GM12872 (cell line): ENCODE measurements at regions not wholly inside any gene's neighbourhood (a gene's known extent, or its start where the extent isn't known, plus 50 kb on each side); places are given as distances from the start of the nearest gene placed in this dataset.

Experiments used
- TF ChIP-seq, protein P1 (sequence below): IDR thresholded peaks from 3 replicates; pipeline ENCODE4 v1.5.1; 2011; ENCODE audit warnings: low read depth, mild to moderate bottlenecking, low read length, moderate library complexity; ENCODE audit not compliant: insufficient read depth

DNA sequence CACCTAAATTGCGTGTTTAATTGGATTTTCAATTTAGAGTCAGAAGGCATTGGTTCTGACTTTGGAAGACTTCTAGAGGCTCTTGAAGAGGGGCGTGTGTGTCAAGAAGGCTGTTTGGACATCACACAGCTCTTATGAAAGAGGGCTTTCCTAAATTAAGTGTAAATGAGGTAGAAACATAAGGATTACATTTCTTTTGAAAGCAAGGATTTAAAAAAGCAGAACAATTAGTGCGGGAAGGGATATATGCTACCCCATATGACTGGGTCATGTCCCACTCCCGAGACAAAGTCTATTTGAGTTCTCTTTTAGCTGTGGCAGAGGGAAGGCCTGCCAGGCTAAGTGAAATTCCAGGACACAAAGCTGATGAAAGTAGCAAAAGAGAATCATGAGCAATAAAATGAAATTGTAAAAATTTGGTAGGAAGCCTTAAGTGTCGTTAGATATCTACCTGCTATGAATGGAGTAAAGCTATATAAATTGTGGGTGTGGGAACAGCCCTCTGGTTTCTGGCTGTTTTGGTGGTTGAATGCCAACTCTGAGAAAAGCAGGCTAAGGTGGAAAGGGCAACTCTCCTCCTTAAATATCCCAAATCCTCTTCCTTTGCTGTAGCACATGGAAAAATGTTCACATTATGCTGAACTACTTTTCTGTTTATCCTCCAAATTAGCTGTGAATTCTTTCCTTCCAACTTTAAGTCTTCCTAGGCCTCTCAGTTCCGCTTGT lies 100.6 kb upstream of the TSC22D2 start:
- TF ChIP-seq, protein P1, sequence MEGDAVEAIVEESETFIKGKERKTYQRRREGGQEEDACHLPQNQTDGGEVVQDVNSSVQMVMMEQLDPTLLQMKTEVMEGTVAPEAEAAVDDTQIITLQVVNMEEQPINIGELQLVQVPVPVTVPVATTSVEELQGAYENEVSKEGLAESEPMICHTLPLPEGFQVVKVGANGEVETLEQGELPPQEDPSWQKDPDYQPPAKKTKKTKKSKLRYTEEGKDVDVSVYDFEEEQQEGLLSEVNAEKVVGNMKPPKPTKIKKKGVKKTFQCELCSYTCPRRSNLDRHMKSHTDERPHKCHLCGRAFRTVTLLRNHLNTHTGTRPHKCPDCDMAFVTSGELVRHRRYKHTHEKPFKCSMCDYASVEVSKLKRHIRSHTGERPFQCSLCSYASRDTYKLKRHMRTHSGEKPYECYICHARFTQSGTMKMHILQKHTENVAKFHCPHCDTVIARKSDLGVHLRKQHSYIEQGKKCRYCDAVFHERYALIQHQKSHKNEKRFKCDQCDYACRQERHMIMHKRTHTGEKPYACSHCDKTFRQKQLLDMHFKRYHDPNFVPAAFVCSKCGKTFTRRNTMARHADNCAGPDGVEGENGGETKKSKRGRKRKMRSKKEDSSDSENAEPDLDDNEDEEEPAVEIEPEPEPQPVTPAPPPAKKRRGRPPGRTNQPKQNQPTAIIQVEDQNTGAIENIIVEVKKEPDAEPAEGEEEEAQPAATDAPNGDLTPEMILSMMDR, result no peak

DNA sequence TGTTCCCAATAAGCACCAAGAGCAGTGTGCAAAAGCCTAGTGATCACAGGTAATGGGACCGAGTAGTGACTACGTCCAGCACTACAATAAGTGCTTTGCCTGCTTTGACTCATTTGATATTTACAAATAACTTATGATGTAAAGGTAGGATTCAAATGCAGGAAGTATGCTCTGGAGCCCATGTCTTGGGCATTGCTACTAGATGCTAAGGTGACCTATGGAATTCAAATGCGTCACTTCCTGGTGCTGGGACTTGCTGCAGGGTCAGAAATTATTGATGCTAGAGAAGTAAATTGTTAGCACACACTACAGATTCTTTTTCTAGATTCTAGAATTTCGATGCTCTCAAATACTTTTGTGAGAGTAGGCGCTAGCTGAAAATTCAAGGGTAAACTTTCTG lies 101.2 kb upstream of the TSC22D2 start:
- TF ChIP-seq, protein P1, result no peak

DNA sequence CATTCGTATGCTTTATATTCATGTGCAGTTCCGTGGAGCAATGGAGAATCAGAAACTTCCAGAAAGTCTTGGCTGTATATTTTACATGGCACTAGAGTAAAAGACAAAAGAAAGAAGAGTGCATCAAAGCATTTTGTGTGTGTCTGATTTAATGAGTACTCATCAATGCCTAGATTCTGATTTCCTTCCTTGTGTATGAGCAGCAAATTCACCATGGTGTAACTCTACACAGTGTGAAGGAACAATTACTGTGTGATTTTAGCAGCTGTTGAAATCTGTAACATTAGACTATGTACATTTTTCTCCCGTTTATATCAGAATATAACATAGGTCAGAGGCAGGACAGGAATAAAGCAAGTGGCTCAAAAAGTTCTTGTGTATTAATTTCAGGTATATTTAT lies 102.0 kb upstream of the TSC22D2 start:
- TF ChIP-seq, protein P1, result no peak

DNA sequence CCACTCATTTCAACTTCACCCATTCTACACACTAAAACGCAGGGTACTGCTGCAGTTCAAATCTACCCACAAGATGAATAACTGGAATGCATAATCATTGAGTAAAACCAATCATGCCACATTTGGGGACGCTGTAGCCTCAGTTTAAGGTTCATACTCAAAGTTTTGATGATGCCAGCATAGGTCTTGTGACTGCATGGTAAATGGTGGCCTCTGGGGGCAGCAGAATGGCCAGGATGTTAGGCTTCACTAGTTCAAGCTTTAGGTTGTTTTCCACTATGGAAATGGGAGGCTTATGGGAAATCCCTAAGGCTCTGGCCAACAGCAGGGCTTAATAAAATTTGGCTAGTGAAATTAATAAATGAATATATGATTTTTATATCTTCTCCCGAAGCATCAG lies 104.3 kb upstream of the TSC22D2 start:
- TF ChIP-seq, protein P1, result peak; percentile 49; the same call in 2 of the 3 replicates

DNA sequence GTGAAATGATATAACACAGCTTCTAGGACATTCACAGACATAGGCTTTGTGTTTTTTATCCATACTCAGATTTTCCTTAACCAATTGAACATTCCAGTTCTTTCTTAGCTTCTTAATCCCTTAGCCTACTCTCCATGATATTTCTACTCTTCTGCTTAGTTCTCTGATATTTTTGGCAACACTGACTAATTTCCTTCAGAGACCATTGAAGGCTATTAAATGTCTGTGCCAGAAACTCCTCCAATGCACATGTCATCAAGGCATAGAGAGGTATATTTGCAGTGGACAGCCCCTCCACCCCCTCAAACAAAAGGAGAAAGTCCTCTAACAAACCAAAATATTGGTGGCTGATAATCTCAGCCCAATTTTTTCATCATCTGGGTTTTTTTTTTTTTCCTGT lies 105.9 kb upstream of the TSC22D2 start:
- TF ChIP-seq, protein P1, result no peak

DNA sequence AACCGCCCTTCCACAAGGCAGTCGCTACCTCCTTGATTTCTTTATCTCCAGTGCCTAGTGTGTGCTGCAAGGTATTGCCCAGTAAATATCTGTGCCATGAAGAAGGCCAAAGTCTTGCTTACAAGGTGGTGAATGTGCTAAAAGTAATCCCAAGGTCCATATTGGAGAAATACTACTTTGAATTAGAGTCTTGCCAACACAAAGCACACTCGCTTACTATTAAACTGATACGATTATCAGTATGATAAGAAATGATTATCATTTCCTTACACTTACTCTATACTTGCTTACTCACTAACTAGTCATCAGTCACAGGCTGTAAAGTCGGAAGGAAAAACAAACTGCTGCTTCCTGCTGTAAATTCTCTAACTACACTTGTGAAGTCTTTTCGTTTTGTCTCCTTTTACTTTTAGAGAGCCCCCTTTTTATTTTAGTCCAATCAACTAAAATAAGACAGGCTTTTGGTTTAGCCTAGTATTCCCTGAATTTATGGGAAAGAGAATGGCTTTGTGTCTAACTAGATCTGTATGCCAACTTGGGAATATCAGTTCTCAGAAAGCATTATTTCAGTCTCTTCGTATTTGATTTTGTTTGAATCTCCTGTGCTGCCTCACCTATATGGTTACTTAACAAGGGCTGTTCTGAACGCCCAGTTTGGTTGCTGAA lies 107.1 kb upstream of the TSC22D2 start:
- TF ChIP-seq, protein P1, result no peak

DNA sequence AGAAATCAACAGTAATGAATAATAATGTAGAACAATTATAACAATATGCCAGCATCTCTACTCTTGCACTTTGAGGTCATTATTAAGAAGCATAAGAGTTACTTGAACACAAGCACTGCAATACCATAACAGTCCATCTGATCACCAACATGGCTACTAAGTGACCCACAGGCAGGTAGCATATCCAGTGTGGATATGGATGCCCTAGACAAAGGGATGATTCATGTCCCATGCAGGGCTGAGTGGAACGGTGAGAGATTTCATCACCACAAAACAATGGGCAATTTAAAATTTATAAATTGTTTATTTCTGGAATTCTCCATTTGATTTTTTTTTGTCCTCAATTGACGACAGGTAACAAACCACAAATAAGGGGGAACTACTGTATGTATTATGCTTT lies 107.7 kb upstream of the TSC22D2 start:
- TF ChIP-seq, protein P1, result no peak
